Choroid plexus epithelial cell (primary cell): ENCODE measurements at regions not wholly inside any gene's neighbourhood (a gene's known extent, or its start where the extent isn't known, plus 50 kb on each side); places are given as distances from the start of the nearest gene placed in this dataset.

Experiments used
- DNase-seq: peaks from one replicate; pipeline ENCODE4 v3.0.0-alpha.2; 2010; ENCODE audit warnings: low read depth
- H3K4me3 ChIP-seq: 2 replicates; pipeline ENCODE4 v1.5.1; 2011; ENCODE audit warnings: low read depth, mild to moderate bottlenecking, control low read depth, low read length, moderate library complexity
- CTCF ChIP-seq: conservative IDR thresholded peaks from 2 replicates; pipeline ENCODE4 v1.5.1; 2011; ENCODE audit warnings: low read depth, mild to moderate bottlenecking, control low read depth, inconsistent platforms, low read length, moderate library complexity

GRCh38 chr7:24172856-24173255 lies 111.1 kb upstream of the NPY start:
- H3K4me3 ChIP-seq, result no peak overlapping the region
- no peak for TF ChIP-seq CTCF
- DNase-seq, result no peak

- TF ChIP-seq CTCF, result no peak
- no peak overlapping the region for H3K4me3 ChIP-seq
- DNase-seq, result no peak
Observed at GRCh38 chr7:24175603-24176002, 108.4 kb upstream of the NPY start.

- H3K4me3 ChIP-seq, result no peak overlapping the region
- no peak for TF ChIP-seq CTCF
- no peak for DNase-seq
Observed at GRCh38 chr7:24178811-24179570, 105.0 kb upstream of the NPY start.

GRCh38 chr7:24191362-24191761 lies 92.6 kb upstream of the NPY start:
- TF ChIP-seq CTCF, result no peak
- no peak for DNase-seq
- H3K4me3 ChIP-seq, result no peak overlapping the region

- H3K4me3 ChIP-seq, result no peak overlapping the region
- DNase-seq, result no peak
- no peak for TF ChIP-seq CTCF
Observed at GRCh38 chr7:24192053-24192452, 91.9 kb upstream of the NPY start.

GRCh38 chr7:24192691-24193090 lies 91.3 kb upstream of the NPY start:
- TF ChIP-seq CTCF, result no peak
- H3K4me3 ChIP-seq, result no peak overlapping the region
- no peak for DNase-seq

- DNase-seq, result peak; percentile 0
- no peak for TF ChIP-seq CTCF
- H3K4me3 ChIP-seq, result no peak overlapping the region
Observed at GRCh38 chr7:24197852-24198251, 86.1 kb upstream of the NPY start.
